ENCODE measurements at regions not wholly inside any gene's neighbourhood (a gene's known extent, or its start where the extent isn't known, plus 50 kb on each side); places are given as distances from the start of the nearest gene placed in this dataset.

- DNase-seq, result no peak
- H3K14ac ChIP-seq (ENCODE audit: low read length in 2 of 2), result no peak overlapping the region
- 53% methylated on average over 1 of the region's 2 CpGs for WGBS
- H3K79me1 ChIP-seq (replicated peaks; ENCODE audit: low read length, poor library complexity, severe bottlenecking), result no peaks in the 10 kb centered on the region
- no peak overlapping the region for H3K27ac ChIP-seq (ENCODE audit: low read length, poor library complexity, severe bottlenecking)
- H3K27me3 ChIP-seq (ENCODE audit: control insufficient read depth in 1 of 2, insufficient read depth in 1 of 2, low read length in 2 of 2), result no peaks in the 10 kb centered on the region
- H3K4me3 ChIP-seq (ENCODE audit: insufficient read depth in 1 of 2, low read depth in 1 of 2, low read length in 2 of 2), result no peak overlapping the region
- no peaks in the 10 kb centered on the region for H3K36me3 ChIP-seq (ENCODE audit: control insufficient read depth in 1 of 2, insufficient read depth in 2 of 2, low read depth in 1 of 2, low read length in 2 of 2)
- H2AK5ac ChIP-seq (ENCODE audit: low read length, severe bottlenecking), result no peak overlapping the region
- H2BK12ac ChIP-seq (ENCODE audit: low read length in 2 of 2), result no peak overlapping the region
- no peak overlapping the region for H2BK120ac ChIP-seq (ENCODE audit: low read depth, low read length)
- no peak overlapping the region for H4K8ac ChIP-seq (ENCODE audit: low read length)
- no peak overlapping the region for H4K91ac ChIP-seq (ENCODE audit: low read length)
- no peak overlapping the region for H2BK5ac ChIP-seq (ENCODE audit: low read depth, low read length, poor library complexity, severe bottlenecking)
- no peak overlapping the region for H2BK15ac ChIP-seq (ENCODE audit: low read depth, poor library complexity, severe bottlenecking)
- peaks cover 48% of the 10 kb centered on the region for H3K9me3 ChIP-seq (ENCODE audit: control insufficient read depth, low read length)
- no peak overlapping the region for H3K18ac ChIP-seq (ENCODE audit: low read depth in 1 of 2, low read length in 2 of 2)
- H2AFZ ChIP-seq (ENCODE audit: low read depth, low read length), result no peak overlapping the region
- no peak overlapping the region for H3K9ac ChIP-seq (ENCODE audit: low read length)
- no peaks in the 10 kb centered on the region for H3K4me1 ChIP-seq (ENCODE audit: control insufficient read depth, insufficient read depth, low read depth, low read length)
- no peak overlapping the region for H3K4me2 ChIP-seq (ENCODE audit: low read length, poor library complexity, severe bottlenecking)
- H3K23ac ChIP-seq (ENCODE audit: low read length in 2 of 2), result no peak overlapping the region
- H3K4ac ChIP-seq (ENCODE audit: low read depth in 1 of 2, low read length in 2 of 2), result no peak overlapping the region
These were observed 295.8 kb downstream of the IPO8 start for GRCh38 chr12:30399859-30400258.

DNA sequence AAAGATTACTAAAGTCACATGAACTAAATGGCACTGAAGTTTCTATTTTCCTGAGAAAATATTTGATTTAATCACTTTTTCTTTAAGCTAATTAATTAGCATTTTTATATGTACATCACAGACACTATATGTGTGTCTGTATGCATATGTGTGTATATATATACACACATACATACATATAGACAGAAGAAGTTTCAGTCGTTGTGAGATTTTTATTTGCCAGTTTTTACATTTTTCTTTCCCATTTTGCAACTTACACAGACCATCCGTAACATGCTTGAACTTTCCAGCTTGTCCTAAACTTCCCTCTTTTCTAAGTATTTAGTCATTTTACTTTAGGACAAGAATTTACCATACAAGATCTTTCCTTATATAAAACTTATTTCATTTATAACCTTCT is 299.1 kb downstream of the IPO8 start:
- Histone ChIP-seq H3K9ac (ENCODE audit: low read length) (no peak overlapping the region), H2AK5ac (ENCODE audit: low read length, severe bottlenecking) (no peak overlapping the region), H3K4me3 (ENCODE audit: insufficient read depth in 1 of 2, low read depth in 1 of 2, low read length in 2 of 2) (no peak overlapping the region), H2BK120ac (ENCODE audit: low read depth, low read length) (no peak overlapping the region), H3K27me3 (ENCODE audit: control insufficient read depth in 1 of 2, insufficient read depth in 1 of 2, low read length in 2 of 2) (no peaks in the 10 kb centered on the region), H2BK12ac (ENCODE audit: low read length in 2 of 2) (no peak overlapping the region), H3K9me3 (ENCODE audit: control insufficient read depth, low read length) (peaks cover 62% of the 10 kb centered on the region), H3K18ac (ENCODE audit: low read depth in 1 of 2, low read length in 2 of 2) (no peak overlapping the region), H3K4ac (ENCODE audit: low read depth in 1 of 2, low read length in 2 of 2) (no peak overlapping the region), H2BK5ac (ENCODE audit: low read depth, low read length, poor library complexity, severe bottlenecking) (no peak overlapping the region), H3K23ac (ENCODE audit: low read length in 2 of 2) (no peak overlapping the region), H3K4me2 (ENCODE audit: low read length, poor library complexity, severe bottlenecking) (no peak overlapping the region), H3K4me1 (ENCODE audit: control insufficient read depth, insufficient read depth, low read depth, low read length) (no peaks in the 10 kb centered on the region), H4K8ac (ENCODE audit: low read length) (no peak overlapping the region), H3K79me1 (replicated peaks; ENCODE audit: low read length, poor library complexity, severe bottlenecking) (no peaks in the 10 kb centered on the region), H2BK15ac (ENCODE audit: low read depth, poor library complexity, severe bottlenecking) (no peak overlapping the region), H3K36me3 (ENCODE audit: control insufficient read depth in 1 of 2, insufficient read depth in 2 of 2, low read depth in 1 of 2, low read length in 2 of 2) (no peaks in the 10 kb centered on the region), H3K14ac (ENCODE audit: low read length in 2 of 2) (no peak overlapping the region), H4K91ac (ENCODE audit: low read length) (no peak overlapping the region), H2AFZ (ENCODE audit: low read depth, low read length) (no peak overlapping the region), H3K27ac (ENCODE audit: low read length, poor library complexity, severe bottlenecking) (no peak overlapping the region)
- 96% methylated on average over 1 of the region's 2 CpGs for WGBS
- no peak for DNase-seq

DNA sequence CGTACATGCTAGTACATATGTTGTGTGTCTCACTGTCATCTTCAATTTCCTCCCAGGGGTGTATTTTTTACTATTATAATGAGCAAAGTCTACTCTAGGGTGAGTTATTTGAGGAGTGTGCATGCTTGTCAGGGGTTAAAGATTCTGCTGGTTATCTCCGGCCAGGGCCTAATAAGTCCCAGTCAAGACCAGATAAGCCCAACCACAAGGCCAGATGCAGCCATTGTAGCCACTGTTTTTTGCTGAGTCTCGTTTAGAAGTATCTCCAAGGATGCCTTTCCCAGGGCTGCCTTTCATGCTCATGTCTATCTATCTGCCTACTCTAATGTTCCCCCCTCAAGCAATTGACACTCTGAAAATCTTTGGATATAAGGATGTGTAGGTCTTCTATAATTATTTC is 300.5 kb downstream of the IPO8 start:
- Histone ChIP-seq H2AK5ac (ENCODE audit: low read length, severe bottlenecking) (no peak overlapping the region), H2BK5ac (ENCODE audit: low read depth, low read length, poor library complexity, severe bottlenecking) (no peak overlapping the region), H3K23ac (ENCODE audit: low read length in 2 of 2) (no peak overlapping the region), H3K9me3 (ENCODE audit: control insufficient read depth, low read length) (peaks cover 68% of the 10 kb centered on the region), H3K4me3 (ENCODE audit: insufficient read depth in 1 of 2, low read depth in 1 of 2, low read length in 2 of 2) (no peak overlapping the region), H3K79me1 (replicated peaks; ENCODE audit: low read length, poor library complexity, severe bottlenecking) (no peaks in the 10 kb centered on the region), H3K4ac (ENCODE audit: low read depth in 1 of 2, low read length in 2 of 2) (no peak overlapping the region), H4K8ac (ENCODE audit: low read length) (no peak overlapping the region), H2AFZ (ENCODE audit: low read depth, low read length) (no peak overlapping the region), H3K18ac (ENCODE audit: low read depth in 1 of 2, low read length in 2 of 2) (no peak overlapping the region), H2BK120ac (ENCODE audit: low read depth, low read length) (no peak overlapping the region), H3K27ac (ENCODE audit: low read length, poor library complexity, severe bottlenecking) (no peak overlapping the region), H4K91ac (ENCODE audit: low read length) (no peak overlapping the region), H3K4me1 (ENCODE audit: control insufficient read depth, insufficient read depth, low read depth, low read length) (no peaks in the 10 kb centered on the region), H3K27me3 (ENCODE audit: control insufficient read depth in 1 of 2, insufficient read depth in 1 of 2, low read length in 2 of 2) (no peaks in the 10 kb centered on the region), H3K9ac (ENCODE audit: low read length) (no peak overlapping the region), H2BK15ac (ENCODE audit: low read depth, poor library complexity, severe bottlenecking) (no peak overlapping the region), H3K36me3 (ENCODE audit: control insufficient read depth in 1 of 2, insufficient read depth in 2 of 2, low read depth in 1 of 2, low read length in 2 of 2) (no peaks in the 10 kb centered on the region), H3K14ac (ENCODE audit: low read length in 2 of 2) (no peak overlapping the region), H3K4me2 (ENCODE audit: low read length, poor library complexity, severe bottlenecking) (no peak overlapping the region), H2BK12ac (ENCODE audit: low read length in 2 of 2) (no peak overlapping the region)
- no peak for DNase-seq
- 54% methylated on average over 3 of the region's 3 CpGs for WGBS

- WGBS, result 86% methylated on average over 2 of the region's 5 CpGs
- no peak overlapping the region for H3K27ac ChIP-seq (ENCODE audit: low read length, poor library complexity, severe bottlenecking)
- no peak overlapping the region for H3K18ac ChIP-seq (ENCODE audit: low read depth in 1 of 2, low read length in 2 of 2)
These were observed 303.8 kb downstream of the IPO8 start for GRCh38 chr12:30391766-30392366.

More at GRCh38 chr12:30391766-30392366, 303.8 kb downstream of the IPO8 start:
- no peaks in the 10 kb centered on the region for H3K4me1 ChIP-seq (ENCODE audit: control insufficient read depth, insufficient read depth, low read depth, low read length)
- H3K23ac ChIP-seq (ENCODE audit: low read length in 2 of 2), result no peak overlapping the region
- H4K8ac ChIP-seq (ENCODE audit: low read length), result no peak overlapping the region
- H3K4ac ChIP-seq (ENCODE audit: low read depth in 1 of 2, low read length in 2 of 2), result no peak overlapping the region
- H2AK5ac ChIP-seq (ENCODE audit: low read length, severe bottlenecking), result no peak overlapping the region
- no peaks in the 10 kb centered on the region for H3K27me3 ChIP-seq (ENCODE audit: control insufficient read depth in 1 of 2, insufficient read depth in 1 of 2, low read length in 2 of 2)
- no peak for DNase-seq
- no peak overlapping the region for H3K9ac ChIP-seq (ENCODE audit: low read length)
- H3K4me3 ChIP-seq (ENCODE audit: insufficient read depth in 1 of 2, low read depth in 1 of 2, low read length in 2 of 2), result no peak overlapping the region
- H2BK120ac ChIP-seq (ENCODE audit: low read depth, low read length), result no peak overlapping the region
- H3K79me1 ChIP-seq (replicated peaks; ENCODE audit: low read length, poor library complexity, severe bottlenecking), result no peaks in the 10 kb centered on the region
- H4K91ac ChIP-seq (ENCODE audit: low read length), result no peak overlapping the region
- H2BK12ac ChIP-seq (ENCODE audit: low read length in 2 of 2), result no peak overlapping the region
- H2AFZ ChIP-seq (ENCODE audit: low read depth, low read length), result no peak overlapping the region
- no peak overlapping the region for H2BK5ac ChIP-seq (ENCODE audit: low read depth, low read length, poor library complexity, severe bottlenecking)
- no peak overlapping the region for H2BK15ac ChIP-seq (ENCODE audit: low read depth, poor library complexity, severe bottlenecking)
- peaks cover 53% of the 10 kb centered on the region for H3K9me3 ChIP-seq (ENCODE audit: control insufficient read depth, low read length)
- no peaks in the 10 kb centered on the region for H3K36me3 ChIP-seq (ENCODE audit: control insufficient read depth in 1 of 2, insufficient read depth in 2 of 2, low read depth in 1 of 2, low read length in 2 of 2)
- no peak overlapping the region for H3K4me2 ChIP-seq (ENCODE audit: low read length, poor library complexity, severe bottlenecking)
- no peak overlapping the region for H3K14ac ChIP-seq (ENCODE audit: low read length in 2 of 2)

All from mesenchymal stem cell (in vitro differentiated cells and primary cell).